Gastrocnemius medialis (tissue), 4 donors: ENCODE measurements at regions not wholly inside any gene's neighbourhood (a gene's known extent, or its start where the extent isn't known, plus 50 kb on each side); places are given as distances from the start of the nearest gene placed in this dataset.

Source experiments
- CTCF ChIP-seq, 5 experiments: fragments of 450-650 bp in 3 of 5; fragments of 200-600 bp in 2 of 5; sonication (generic) in 2 of 5; IDR thresholded peaks in 4 of 5; conservative IDR thresholded peaks in 1 of 5; 1 replicate in 4 of 5; 2 replicates in 1 of 5; pipeline ENCODE4 v1.5.1; 2016 to 2019; ENCODE audit warnings: antibody characterized with exemption in 5 of 5, mild to moderate bottlenecking in 3 of 5, moderate library complexity in 3 of 5
- POLR2A ChIP-seq, 2 donors: fragments of 450-650 bp; IDR thresholded peaks; one replicate each; pipeline ENCODE4 v1.6.1; 2017; ENCODE audit warnings: antibody characterized with exemption in 2 of 2, mild to moderate bottlenecking in 2 of 2, moderate library complexity in 2 of 2

GRCh38 chr20:60430516-60431001, 472.3 kb downstream of the CDH26 start:
- no peak for TF ChIP-seq POLR2A (IDR thresholded peaks at IDR 0.05)
- no peak for TF ChIP-seq CTCF (IDR thresholded peaks at IDR 0.05 in 4 of 5, conservative IDR thresholded peaks at IDR 0.05 in 1 of 5)
